ENCODE measurements at regions not wholly inside any gene's neighbourhood (a gene's known extent, or its start where the extent isn't known, plus 50 kb on each side); places are given as distances from the start of the nearest gene placed in this dataset.

DNA sequence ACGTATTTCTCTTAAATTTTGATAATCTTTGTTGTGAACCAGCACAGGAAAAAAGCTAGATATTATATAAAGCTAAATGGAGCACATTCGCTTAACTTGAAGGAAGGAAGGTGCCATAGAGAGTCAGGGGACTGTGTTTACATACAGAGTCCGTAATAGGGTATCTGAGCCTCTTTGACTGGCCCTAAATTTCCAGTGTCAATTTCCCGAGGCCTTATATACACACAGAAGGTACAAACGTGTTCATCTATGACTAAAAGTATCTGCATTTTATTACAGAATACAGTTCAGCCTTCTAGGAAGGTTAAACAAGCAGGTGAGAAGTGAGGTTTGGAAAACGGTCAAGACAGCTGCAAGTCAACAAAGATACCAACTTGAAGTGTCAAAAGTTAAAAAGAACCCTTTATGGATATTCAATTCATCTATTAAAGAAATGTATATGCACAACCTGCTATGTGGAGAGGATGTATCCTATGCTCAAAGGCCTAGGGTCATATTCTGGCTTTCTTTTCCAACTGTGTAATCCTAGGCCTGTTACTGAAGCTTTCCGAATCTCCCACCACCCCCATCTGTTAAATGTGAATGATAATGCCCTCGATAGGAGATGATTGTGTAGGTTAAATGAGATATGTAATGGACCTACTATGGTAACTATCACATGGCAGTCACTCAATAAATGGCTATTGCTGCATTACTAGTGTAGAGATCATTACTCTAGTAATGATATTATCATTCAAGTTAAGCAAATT lies 263.7 kb upstream of the MAF start:
- TF ChIP-seq, protein P1, sequence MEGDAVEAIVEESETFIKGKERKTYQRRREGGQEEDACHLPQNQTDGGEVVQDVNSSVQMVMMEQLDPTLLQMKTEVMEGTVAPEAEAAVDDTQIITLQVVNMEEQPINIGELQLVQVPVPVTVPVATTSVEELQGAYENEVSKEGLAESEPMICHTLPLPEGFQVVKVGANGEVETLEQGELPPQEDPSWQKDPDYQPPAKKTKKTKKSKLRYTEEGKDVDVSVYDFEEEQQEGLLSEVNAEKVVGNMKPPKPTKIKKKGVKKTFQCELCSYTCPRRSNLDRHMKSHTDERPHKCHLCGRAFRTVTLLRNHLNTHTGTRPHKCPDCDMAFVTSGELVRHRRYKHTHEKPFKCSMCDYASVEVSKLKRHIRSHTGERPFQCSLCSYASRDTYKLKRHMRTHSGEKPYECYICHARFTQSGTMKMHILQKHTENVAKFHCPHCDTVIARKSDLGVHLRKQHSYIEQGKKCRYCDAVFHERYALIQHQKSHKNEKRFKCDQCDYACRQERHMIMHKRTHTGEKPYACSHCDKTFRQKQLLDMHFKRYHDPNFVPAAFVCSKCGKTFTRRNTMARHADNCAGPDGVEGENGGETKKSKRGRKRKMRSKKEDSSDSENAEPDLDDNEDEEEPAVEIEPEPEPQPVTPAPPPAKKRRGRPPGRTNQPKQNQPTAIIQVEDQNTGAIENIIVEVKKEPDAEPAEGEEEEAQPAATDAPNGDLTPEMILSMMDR (conservative IDR thresholded peaks at IDR 0.05; ENCODE audit: low read depth, low read length), result no peak
- no peak for TF ChIP-seq EZH2phosphoT487 (IDR thresholded peaks at IDR 0.05; ENCODE audit: borderline replicate concordance, low read length)
- TF ChIP-seq EZH2 (IDR thresholded peaks at IDR 0.05; ENCODE audit: low read length, unreplicated experiment), result no peak

All from PC-3 (cell line).